ENCODE measurements at regions not wholly inside any gene's neighbourhood (a gene's known extent, or its start where the extent isn't known, plus 50 kb on each side); places are given as distances from the start of the nearest gene placed in this dataset.

GRCh38 chr10:2130705-2131305, 393.5 kb upstream of the ADARB2 start:
- H3K4me1 Mint-ChIP-seq (ENCODE audit: low read depth in 2 of 2), result no peaks in the 10 kb centered on the region
- H3K9me3 Mint-ChIP-seq, result peaks cover 0 to 2% of the 10 kb centered on the region in 2 donors
- ATAC-seq (replicated peaks), result no peak
- H3K36me3 Mint-ChIP-seq (ENCODE audit: insufficient read depth), result no peaks in the 10 kb centered on the region
- no peak overlapping the region for H3K4me3 Mint-ChIP-seq
- no peak overlapping the region for H3K27ac Mint-ChIP-seq
- H3K27me3 Mint-ChIP-seq, result peaks cover 6 to 26% of the 10 kb centered on the region in 2 donors
- no peak for DNase-seq

GRCh38 chr10:2128991-2129390, 391.7 kb upstream of the ADARB2 start:
- DNase-seq (no peak), ATAC-seq (replicated peaks) (no peak)
- Mint-ChIP-seq H3K4me3 (no peak overlapping the region), H3K9me3 (peaks cover 0 to 2% of the 10 kb centered on the region in 2 donors), H3K27me3 (peaks cover 6 to 26% of the 10 kb centered on the region in 2 donors), H3K27ac (no peak overlapping the region), H3K4me1 (ENCODE audit: low read depth in 2 of 2) (no peaks in the 10 kb centered on the region), H3K36me3 (ENCODE audit: insufficient read depth) (no peaks in the 10 kb centered on the region)

DNA sequence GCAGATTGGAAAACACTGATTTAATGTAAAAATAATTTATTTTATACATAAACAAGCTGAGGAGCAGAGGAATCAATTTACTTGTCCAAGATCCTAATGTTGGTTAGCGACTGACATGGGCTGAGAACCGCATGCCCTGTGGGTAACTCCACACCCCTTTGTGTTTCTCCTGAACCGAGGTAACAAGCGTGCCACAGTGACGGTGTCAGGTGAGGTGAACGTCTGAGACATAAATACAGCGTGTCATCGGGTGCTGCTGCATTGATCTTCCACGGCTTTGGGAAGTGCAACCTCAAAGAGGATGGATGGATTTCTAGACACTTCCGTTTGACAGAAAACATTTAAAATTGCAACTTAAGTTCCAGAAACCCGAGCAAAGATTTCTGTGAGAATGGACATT, 386.8 kb upstream of the ADARB2 start:
- no peak for ATAC-seq (replicated peaks)
- no peaks in the 10 kb centered on the region for H3K4me1 Mint-ChIP-seq (ENCODE audit: low read depth in 2 of 2)
- no peak overlapping the region for H3K27ac Mint-ChIP-seq
- peaks cover 0 to 17% of the 10 kb centered on the region in 2 donors for H3K27me3 Mint-ChIP-seq
- DNase-seq, result no peak
- no peak overlapping the region for H3K4me3 Mint-ChIP-seq
- H3K9me3 Mint-ChIP-seq, result peaks cover 0 to 1% of the 10 kb centered on the region in 2 donors
- no peaks in the 10 kb centered on the region for H3K36me3 Mint-ChIP-seq (ENCODE audit: insufficient read depth)

- Mint-ChIP-seq H3K27ac (no peak overlapping the region), H3K36me3 (ENCODE audit: insufficient read depth) (no peaks in the 10 kb centered on the region), H3K27me3 (peaks cover 0 to 15% of the 10 kb centered on the region in 2 donors), H3K9me3 (peaks cover 0 to 1% of the 10 kb centered on the region in 2 donors), H3K4me1 (ENCODE audit: low read depth in 2 of 2) (no peaks in the 10 kb centered on the region), H3K4me3 (no peak overlapping the region)
- DNase-seq (no peak), ATAC-seq (replicated peaks) (no peak)
Observed at GRCh38 chr10:2122431-2123124, 385.3 kb upstream of the ADARB2 start.

- H3K27me3 Mint-ChIP-seq, result peaks cover 0 to 15% of the 10 kb centered on the region in 2 donors
- no peak for DNase-seq
- peaks cover 0 to 1% of the 10 kb centered on the region in 2 donors for H3K9me3 Mint-ChIP-seq
- no peak overlapping the region for H3K4me3 Mint-ChIP-seq
- no peaks in the 10 kb centered on the region for H3K4me1 Mint-ChIP-seq (ENCODE audit: low read depth in 2 of 2)
- H3K36me3 Mint-ChIP-seq (ENCODE audit: insufficient read depth), result no peaks in the 10 kb centered on the region
- H3K27ac Mint-ChIP-seq, result no peak overlapping the region
- no peak for ATAC-seq (replicated peaks)
Observed at GRCh38 chr10:2121929-2122328, 384.6 kb upstream of the ADARB2 start.

- no peak for ATAC-seq (replicated peaks)
- Mint-ChIP-seq H3K27ac (no peak overlapping the region), H3K4me1 (ENCODE audit: low read depth in 2 of 2) (no peaks in the 10 kb centered on the region), H3K36me3 (ENCODE audit: insufficient read depth) (no peaks in the 10 kb centered on the region), H3K27me3 (peaks cover 0 to 16% of the 10 kb centered on the region in 2 donors), H3K9me3 (peaks cover 0 to 1% of the 10 kb centered on the region in 2 donors), H3K4me3 (no peak overlapping the region)
- no peak for DNase-seq
Observed at GRCh38 chr10:2121315-2121714, 384.0 kb upstream of the ADARB2 start.

- H3K4me1 Mint-ChIP-seq (ENCODE audit: low read depth in 2 of 2), result no peaks in the 10 kb centered on the region
- no peak overlapping the region for H3K27ac Mint-ChIP-seq
- DNase-seq (no peak), ATAC-seq (replicated peaks) (no peak)
- H3K4me3 Mint-ChIP-seq, result no peak overlapping the region
- no peaks in the 10 kb centered on the region for H3K36me3 Mint-ChIP-seq (ENCODE audit: insufficient read depth)
- H3K9me3 Mint-ChIP-seq, result peaks cover 0 to 1% of the 10 kb centered on the region in 2 donors
- H3K27me3 Mint-ChIP-seq, result peaks cover 0 to 16% of the 10 kb centered on the region in 2 donors
Observed at GRCh38 chr10:2120746-2121145, 383.4 kb upstream of the ADARB2 start.

DNA sequence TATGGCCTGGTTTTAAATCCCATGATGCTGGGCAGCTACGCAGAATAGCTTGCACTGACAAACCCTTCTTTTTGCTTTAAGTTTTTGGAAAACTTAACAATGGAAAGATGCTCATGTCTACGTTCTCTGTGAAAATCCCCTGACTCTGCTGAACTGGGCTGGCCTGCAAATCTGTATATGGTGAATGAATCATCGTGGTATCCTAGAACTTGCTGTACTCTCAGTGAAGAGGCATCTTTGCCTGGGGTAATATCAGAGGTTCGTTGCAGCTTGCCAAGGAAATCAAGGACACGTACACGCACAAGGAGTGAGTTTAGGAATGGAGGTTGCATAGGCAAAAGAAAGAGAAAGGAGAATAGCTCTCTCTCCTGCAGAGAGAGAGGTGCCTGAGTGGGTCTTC, 382.0 kb upstream of the ADARB2 start:
- peaks cover 0 to 1% of the 10 kb centered on the region in 2 donors for H3K9me3 Mint-ChIP-seq
- no peaks in the 10 kb centered on the region for H3K36me3 Mint-ChIP-seq (ENCODE audit: insufficient read depth)
- DNase-seq (no peak), ATAC-seq (replicated peaks) (no peak)
- no peak overlapping the region for H3K27ac Mint-ChIP-seq
- H3K4me3 Mint-ChIP-seq, result no peak overlapping the region
- H3K27me3 Mint-ChIP-seq, result peaks cover 0 to 16% of the 10 kb centered on the region in 2 donors
- no peaks in the 10 kb centered on the region for H3K4me1 Mint-ChIP-seq (ENCODE audit: low read depth in 2 of 2)

GRCh38 chr10:2118201-2118600, 380.9 kb upstream of the ADARB2 start:
- H3K27me3 Mint-ChIP-seq, result peaks cover 0 to 16% of the 10 kb centered on the region in 2 donors
- no peak for DNase-seq
- no peak overlapping the region for H3K4me3 Mint-ChIP-seq
- no peaks in the 10 kb centered on the region for H3K36me3 Mint-ChIP-seq (ENCODE audit: insufficient read depth)
- peaks cover 0 to 1% of the 10 kb centered on the region in 2 donors for H3K9me3 Mint-ChIP-seq
- no peaks in the 10 kb centered on the region for H3K4me1 Mint-ChIP-seq (ENCODE audit: low read depth in 2 of 2)
- no peak for ATAC-seq (replicated peaks)
- H3K27ac Mint-ChIP-seq, result no peak overlapping the region

DNA sequence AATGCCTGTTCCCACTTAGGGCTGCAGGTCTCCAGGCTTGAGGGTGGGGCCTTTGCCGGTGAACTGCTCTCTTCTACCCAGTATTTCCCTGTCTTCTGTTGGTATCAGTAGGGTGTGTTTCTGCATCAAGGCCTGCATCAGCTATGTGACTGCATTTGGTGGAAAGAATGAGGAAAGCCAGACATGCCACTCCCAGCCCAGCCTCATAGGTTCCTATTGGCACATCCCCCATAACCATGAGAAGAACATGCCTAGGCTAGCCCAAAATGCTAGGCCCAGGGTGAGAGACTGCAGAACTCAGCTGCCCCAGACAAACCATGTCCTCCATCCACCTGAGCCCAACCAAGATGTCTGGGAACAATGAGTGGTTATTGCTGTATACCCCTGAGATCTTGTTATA, 380.3 kb upstream of the ADARB2 start:
- H3K9me3 Mint-ChIP-seq, result peaks cover 0 to 1% of the 10 kb centered on the region in 2 donors
- H3K27me3 Mint-ChIP-seq, result peaks cover 0 to 16% of the 10 kb centered on the region in 2 donors
- no peak for DNase-seq

DNA sequence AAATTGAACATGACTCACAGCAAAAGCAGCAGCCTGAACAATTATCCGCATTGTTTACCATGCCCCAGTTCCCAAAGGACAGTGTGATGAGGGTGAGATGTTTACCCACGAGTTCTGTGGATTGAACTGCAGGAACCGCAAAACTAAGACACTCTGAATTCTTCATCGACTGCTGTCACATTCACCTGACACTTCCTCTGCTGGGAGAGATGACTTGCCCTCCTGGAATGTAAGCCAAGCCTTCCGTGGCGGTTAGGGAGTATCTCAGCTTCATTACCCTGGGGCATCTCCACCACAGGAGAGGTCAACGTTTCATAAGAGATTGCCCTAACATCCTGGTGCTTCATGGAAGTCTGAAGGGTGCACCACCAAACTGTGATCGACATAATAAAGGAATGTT, 374.6 kb upstream of the ADARB2 start:
- Mint-ChIP-seq H3K9me3 (no peaks in the 10 kb centered on the region), H3K36me3 (ENCODE audit: insufficient read depth) (no peaks in the 10 kb centered on the region), H3K27ac (no peak overlapping the region), H3K4me3 (no peak overlapping the region), H3K4me1 (ENCODE audit: low read depth in 2 of 2) (no peaks in the 10 kb centered on the region), H3K27me3 (peaks cover 0 to 5% of the 10 kb centered on the region in 2 donors)
- DNase-seq (no peak), ATAC-seq (replicated peaks) (no peak)

More for the DNA sequence above, 380.3 kb upstream of the ADARB2 start:
- ATAC-seq (replicated peaks), result no peak
- Mint-ChIP-seq H3K4me3 (no peak overlapping the region), H3K27ac (no peak overlapping the region), H3K36me3 (ENCODE audit: insufficient read depth) (no peaks in the 10 kb centered on the region), H3K4me1 (ENCODE audit: low read depth in 2 of 2) (no peaks in the 10 kb centered on the region)

GRCh38 chr10:2108496-2108895, 371.2 kb upstream of the ADARB2 start:
- Mint-ChIP-seq H3K9me3 (no peaks in the 10 kb centered on the region), H3K36me3 (ENCODE audit: insufficient read depth) (no peaks in the 10 kb centered on the region), H3K27me3 (no peaks in the 10 kb centered on the region), H3K4me1 (ENCODE audit: low read depth in 2 of 2) (no peaks in the 10 kb centered on the region), H3K27ac (no peak overlapping the region), H3K4me3 (no peak overlapping the region)
- no peak for DNase-seq
- ATAC-seq (replicated peaks), result no peak

GRCh38 chr10:2106641-2107040, 369.3 kb upstream of the ADARB2 start:
- Mint-ChIP-seq H3K4me1 (ENCODE audit: low read depth in 2 of 2) (no peaks in the 10 kb centered on the region), H3K27me3 (no peaks in the 10 kb centered on the region), H3K27ac (no peak overlapping the region), H3K36me3 (ENCODE audit: insufficient read depth) (no peaks in the 10 kb centered on the region), H3K4me3 (no peak overlapping the region), H3K9me3 (no peaks in the 10 kb centered on the region)
- DNase-seq, result no peak
- no peak for ATAC-seq (replicated peaks)

DNA sequence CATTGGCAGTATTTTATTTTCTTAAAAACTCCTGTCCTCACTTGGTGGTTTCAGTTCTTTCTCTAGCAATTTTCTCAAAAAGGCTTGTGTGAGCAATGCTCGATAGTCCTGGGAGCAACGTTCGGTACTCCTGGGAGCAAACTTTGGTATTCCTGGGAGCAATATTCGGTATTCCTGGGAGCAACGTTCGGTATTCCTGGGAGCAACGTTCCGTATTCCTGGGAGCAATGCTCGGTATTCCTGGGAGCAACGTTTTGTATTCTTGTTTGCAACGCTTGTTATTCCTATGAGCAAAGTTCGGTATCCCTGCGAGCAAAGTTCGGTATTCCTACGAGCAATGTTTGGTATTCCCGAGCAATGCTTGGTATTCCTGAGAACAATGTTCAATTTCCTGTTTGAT, 362.0 kb upstream of the ADARB2 start:
- H3K27ac Mint-ChIP-seq, result no peak overlapping the region
- no peaks in the 10 kb centered on the region for H3K4me1 Mint-ChIP-seq (ENCODE audit: low read depth in 2 of 2)
- H3K36me3 Mint-ChIP-seq (ENCODE audit: insufficient read depth), result no peaks in the 10 kb centered on the region
- ATAC-seq (replicated peaks), result no peak
- H3K9me3 Mint-ChIP-seq, result no peaks in the 10 kb centered on the region
- no peak overlapping the region for H3K4me3 Mint-ChIP-seq
- no peaks in the 10 kb centered on the region for H3K27me3 Mint-ChIP-seq
- no peak for DNase-seq
